NB4 (cell line): ENCODE measurements at regions not wholly inside any gene's neighbourhood (a gene's known extent, or its start where the extent isn't known, plus 50 kb on each side); places are given as distances from the start of the nearest gene placed in this dataset.

Experiments
- DNase-seq: peaks from one replicate; pipeline ENCODE4 v3.0.0; 2010; ENCODE audit warnings: low read depth
- H3K4me3 ChIP-seq: one replicate; pipeline ENCODE4 v1.5.1; 2011; ENCODE audit warnings: mild to moderate bottlenecking, low read depth, low read length, moderate library complexity
- CTCF ChIP-seq: IDR thresholded peaks from one replicate; pipeline ENCODE4 v1.5.1; 2012; ENCODE audit warnings: low read depth, low read length
- MAX ChIP-seq: IDR thresholded peaks from 2 replicates; pipeline ENCODE4 v1.6.1; 2011; ENCODE audit warnings: low read depth, low read length
- MYC ChIP-seq: IDR thresholded peaks from 2 replicates; pipeline ENCODE4 v1.6.1; 2011; ENCODE audit warnings: low read depth, low read length
- POLR2A ChIP-seq: IDR thresholded peaks from 2 replicates; pipeline ENCODE4 v1.6.1; 2011; ENCODE audit warnings: mild to moderate bottlenecking; ENCODE audit not compliant: insufficient read length; ENCODE audit errors: extremely low read depth

- TF ChIP-seq POLR2A (no peak), MYC (no peak), CTCF (no peak), MAX (no peak)
- no peak overlapping the region for H3K4me3 ChIP-seq
- DNase-seq = no peak
Measured at GRCh38 chrX:125003746-125004446, 315.8 kb upstream of the TEX13C start.

GRCh38 chrX:125004799-125005198 lies 314.9 kb upstream of the TEX13C start:
- TF ChIP-seq POLR2A (no peak), MAX (no peak), MYC (no peak), CTCF (no peak)
- H3K4me3 ChIP-seq = no peak overlapping the region
- no peak for DNase-seq

- H3K4me3 ChIP-seq = no peak overlapping the region
- DNase-seq = no peak
- TF ChIP-seq CTCF (no peak), MYC (no peak), POLR2A (no peak), MAX (no peak)
Measured at GRCh38 chrX:125005863-125006262, 313.8 kb upstream of the TEX13C start.

- TF ChIP-seq MAX = no peak
- no peak for TF ChIP-seq CTCF
- no peak for TF ChIP-seq MYC
- no peak for TF ChIP-seq POLR2A
- no peak for DNase-seq
- H3K4me3 ChIP-seq = no peak overlapping the region
Measured at GRCh38 chrX:125006704-125007103, 313.0 kb upstream of the TEX13C start.

GRCh38 chrX:125012585-125012984 lies 307.1 kb upstream of the TEX13C start:
- TF ChIP-seq CTCF (no peak), MAX (no peak), POLR2A (no peak), MYC (no peak)
- no peak for DNase-seq
- no peak overlapping the region for H3K4me3 ChIP-seq

GRCh38 chrX:125029131-125029530 lies 290.5 kb upstream of the TEX13C start:
- DNase-seq = no peak
- H3K4me3 ChIP-seq = no peak overlapping the region
- no peak for TF ChIP-seq MAX
- no peak for TF ChIP-seq CTCF
- no peak for TF ChIP-seq POLR2A
- no peak for TF ChIP-seq MYC
